HEK293T (cell line): ENCODE measurements at regions not wholly inside any gene's neighbourhood (a gene's known extent, or its start where the extent isn't known, plus 50 kb on each side); places are given as distances from the start of the nearest gene placed in this dataset.
"Not testable (repeated sequence)": the region's sequence is repeated elsewhere in the genome, so short reads cannot be mapped to it uniquely, and the experiment has no call there.

Source experiments
- CTCF ChIA-PET: fragments of 350-600 bp; formaldehyde crosslinking; extraction: SDS; loops from one replicate; lab custom pipeline; 2021; ENCODE audit warnings: antibody characterized with exemption, inconsistent platforms; lab: Yijun Ruan, JAX
- POLR2A ChIA-PET: fragments of 350-600 bp; formaldehyde crosslinking; extraction: SDS; loops from one replicate; lab custom pipeline; 2020; ENCODE audit warnings: antibody characterized with exemption, inconsistent platforms; lab: Yijun Ruan, JAX
- DNase-seq: peaks from one replicate; pipeline ENCODE4 v3.0.0; 2012; ENCODE audit warnings: mixed read lengths; ENCODE audit errors: extremely low spot score
- ARNT ChIP-seq: fragments of 450-650 bp; IDR thresholded peaks from 2 replicates; pipeline ENCODE4 v1.6.1; 2017; ENCODE audit warnings: mild to moderate bottlenecking
- BHLHE40 ChIP-seq: fragments of 450-650 bp; IDR thresholded peaks from 2 replicates; pipeline ENCODE4 v1.6.1; 2016; ENCODE audit warnings: mild to moderate bottlenecking, moderate library complexity, borderline replicate concordance
- CTBP1 ChIP-seq: fragments of 450-650 bp; IDR thresholded peaks from 2 replicates; pipeline ENCODE4 v1.6.1; 2016; ENCODE audit warnings: borderline replicate concordance
- ELF4 ChIP-seq: fragments of 450-650 bp; IDR thresholded peaks from 2 replicates; pipeline ENCODE4 v1.6.1; 2017; ENCODE audit warnings: antibody characterized with exemption
- FOXA1 ChIP-seq: fragments of 450-650 bp; IDR thresholded peaks from 2 replicates; pipeline ENCODE4 v1.6.1; 2016; ENCODE audit warnings: mild to moderate bottlenecking
- FOXK2 ChIP-seq: fragments of 450-650 bp; IDR thresholded peaks from 2 replicates; pipeline ENCODE4 v1.6.1; 2016; ENCODE audit warnings: mild to moderate bottlenecking
- FOXM1 ChIP-seq: fragments of 450-650 bp; IDR thresholded peaks from 2 replicates; pipeline ENCODE4 v1.6.1; 2017; ENCODE audit warnings: mild to moderate bottlenecking, borderline replicate concordance
- HDGF ChIP-seq: fragments of 450-650 bp; IDR thresholded peaks from 2 replicates; pipeline ENCODE4 v1.6.1; 2017; ENCODE audit warnings: antibody characterized with exemption, borderline replicate concordance
- L3MBTL2 ChIP-seq: fragments of 450-650 bp; conservative IDR thresholded peaks from 2 replicates; pipeline ENCODE4 v1.6.1; 2016; ENCODE audit warnings: mild to moderate bottlenecking
- LEF1 ChIP-seq: fragments of 450-650 bp; IDR thresholded peaks from 2 replicates; pipeline ENCODE4 v1.6.1; 2017; ENCODE audit warnings: mild to moderate bottlenecking, borderline replicate concordance
- NFRKB ChIP-seq: fragments of 450-650 bp; IDR thresholded peaks from 2 replicates; pipeline ENCODE4 v1.6.1; 2016; ENCODE audit warnings: mild to moderate bottlenecking, moderate library complexity
- PKNOX1 ChIP-seq: fragments of 450-650 bp; IDR thresholded peaks from 2 replicates; pipeline ENCODE4 v1.6.1; 2016
- SP1 ChIP-seq: fragments of 450-650 bp; IDR thresholded peaks from 2 replicates; pipeline ENCODE4 v1.6.1; 2017
- SUZ12 ChIP-seq: fragments of 450-650 bp; IDR thresholded peaks from 2 replicates; pipeline ENCODE4 v1.6.1; 2016; ENCODE audit warnings: mild to moderate bottlenecking
- TARDBP ChIP-seq: fragments of 450-650 bp; IDR thresholded peaks from 2 replicates; pipeline ENCODE4 v1.6.1; 2016
- ZNF384 ChIP-seq: fragments of 450-650 bp; IDR thresholded peaks from 2 replicates; pipeline ENCODE4 v1.6.1; 2016

DNA sequence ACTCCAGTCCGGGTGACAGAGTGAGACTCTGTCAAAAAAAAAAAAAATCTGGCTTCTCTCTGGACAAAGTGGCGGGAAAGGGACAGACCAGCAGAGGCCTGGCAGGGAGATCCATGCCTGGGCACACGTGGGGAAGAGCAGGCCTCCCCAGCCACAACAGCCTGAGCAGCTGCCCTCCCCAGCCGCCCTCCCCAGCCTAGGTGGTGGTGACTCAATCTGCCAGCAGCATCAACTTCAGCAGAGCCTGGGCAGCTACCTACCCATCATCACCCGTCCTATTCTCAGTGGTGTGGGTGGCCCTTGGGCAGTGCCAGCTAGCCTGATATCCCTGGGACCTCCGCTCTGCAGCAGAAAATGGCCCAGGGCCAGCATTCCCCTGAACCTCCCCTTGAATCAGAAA, 612.4 kb downstream of the FBXO15 start:
- TF ChIP-seq ARNT (no peak), LEF1 (no peak), SUZ12 (no peak), BHLHE40 (no peak), ELF4 (no peak), PKNOX1 (no peak), FOXM1 (no peak), CTBP1 (no peak), HDGF (no peak), FOXK2 (no peak), ZNF384 (no peak), SP1 (no peak), L3MBTL2 (no peak), TARDBP (no peak), NFRKB (no peak), FOXA1 (no peak)
- CTCF ChIA-PET: no interaction called here
- POLR2A ChIA-PET: no interaction called here
- no peak for DNase-seq

DNA sequence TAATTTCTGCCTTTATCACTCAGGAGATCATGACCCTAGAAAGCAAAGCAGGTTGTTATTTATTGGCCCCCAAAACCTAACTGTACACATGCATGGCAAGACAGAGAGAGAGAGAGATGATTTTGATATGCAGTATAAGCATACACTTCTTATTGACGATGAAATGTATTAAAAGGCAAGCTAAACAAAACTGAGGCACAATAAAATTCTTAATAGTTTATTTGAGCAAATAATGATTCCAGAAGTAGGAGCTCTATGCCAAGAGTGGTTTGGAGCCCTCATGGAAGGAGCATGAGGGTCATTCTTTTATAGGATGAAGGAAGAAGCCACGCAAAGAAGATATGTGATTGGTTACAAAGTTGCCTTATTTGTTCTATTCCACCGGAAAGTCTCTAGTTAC, 616.0 kb downstream of the FBXO15 start:
- CTCF ChIA-PET: no interaction called here
- POLR2A ChIA-PET: no interaction called here
- no peak for TF ChIP-seq NFRKB
- no peak for TF ChIP-seq FOXK2
- no peak for TF ChIP-seq LEF1
- no peak for TF ChIP-seq ELF4
- TF ChIP-seq BHLHE40: no peak
- no peak for TF ChIP-seq L3MBTL2
- no peak for DNase-seq

DNA sequence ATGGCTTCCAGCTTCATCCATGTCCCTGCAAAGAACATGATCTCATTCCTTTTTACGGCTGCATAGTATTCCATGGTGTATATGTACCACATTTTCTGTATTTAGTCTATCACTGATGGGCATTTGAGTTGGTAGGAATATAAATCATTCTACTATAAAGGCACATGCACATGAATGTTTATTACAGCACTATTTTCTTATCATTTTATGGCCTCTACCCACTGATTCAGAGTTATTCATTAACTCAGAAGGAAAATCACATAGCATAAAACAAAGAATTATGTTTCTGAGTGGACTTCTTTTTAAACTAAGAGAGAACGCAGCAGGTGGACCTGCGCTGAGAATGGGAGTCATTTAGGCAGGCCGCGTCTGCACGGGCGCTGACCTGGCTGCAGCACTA, 619.6 kb downstream of the FBXO15 start:
- ChIA-PET POLR2A (no interaction called here), CTCF (no interaction called here)
- no peak for DNase-seq
- TF ChIP-seq PKNOX1: no peak
- TF ChIP-seq FOXK2: no peak
- no peak for TF ChIP-seq BHLHE40
- TF ChIP-seq SP1: no peak
- no peak for TF ChIP-seq FOXM1
- TF ChIP-seq LEF1: no peak
- TF ChIP-seq SUZ12: no peak
- no peak for TF ChIP-seq HDGF
- no peak for TF ChIP-seq CTBP1

DNA sequence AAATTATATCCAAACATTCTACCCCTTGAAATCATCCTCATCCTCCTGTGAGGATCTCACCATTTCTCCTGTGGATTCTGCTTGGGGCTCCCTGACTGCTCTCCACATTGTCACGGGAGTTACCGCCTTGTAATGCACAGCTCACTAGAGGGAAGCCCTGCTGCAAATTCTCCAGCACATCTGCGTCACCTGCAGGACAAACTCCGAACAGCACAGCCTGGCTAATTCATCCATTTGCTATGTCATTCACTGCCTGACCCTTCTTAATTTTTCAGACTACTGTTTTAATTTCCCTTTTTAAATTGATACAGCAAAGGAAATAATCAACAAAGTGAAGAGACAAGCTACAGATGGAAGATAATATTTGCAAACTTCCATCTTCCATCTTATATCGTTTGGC, 627.4 kb downstream of the FBXO15 start:
- CTCF ChIA-PET: interaction anchor here (0.6 kb wide), 1 partner anchor 619 kb away, joined by 3 read pairs; no protein-coding TSS in a partner anchor

DNA sequence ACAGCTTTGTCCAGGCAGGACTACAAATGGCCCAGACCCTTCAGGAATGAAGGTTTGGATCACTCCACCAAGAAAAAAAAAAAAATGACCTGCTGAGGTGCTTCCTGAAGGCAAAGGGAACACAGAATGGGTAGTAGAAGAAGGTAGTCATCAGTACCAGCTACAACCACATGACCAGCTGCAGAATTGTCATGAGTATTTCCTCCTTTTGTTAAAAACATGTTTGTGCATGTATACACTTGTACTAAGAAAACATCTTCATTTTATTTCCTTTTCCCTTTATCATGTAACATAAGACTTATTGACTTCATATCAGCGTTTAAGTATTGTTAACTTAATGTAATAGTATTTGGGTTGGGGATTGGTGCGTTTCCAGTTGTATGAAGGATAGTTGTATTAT, 631.6 kb downstream of the FBXO15 start:
- POLR2A ChIA-PET, CTCF ChIA-PET, DNase-seq: not testable (repeated sequence)

More for the DNA sequence above, 627.4 kb downstream of the FBXO15 start:
- DNase-seq: no peak
- TF ChIP-seq SUZ12 (no peak), FOXK2 (no peak), CTBP1 (no peak), ELF4 (no peak), SP1 (no peak), NFRKB (no peak), ARNT (no peak), TARDBP (no peak), L3MBTL2 (no peak), FOXA1 (no peak), ZNF384 (no peak), HDGF (no peak), LEF1 (no peak), FOXM1 (no peak), BHLHE40 (no peak), PKNOX1 (no peak)
- POLR2A ChIA-PET: no interaction called here

- ChIA-PET POLR2A (no interaction called here), CTCF (no interaction called here)
- no peak for DNase-seq
- no peak for TF ChIP-seq PKNOX1
- no peak for TF ChIP-seq FOXM1
- TF ChIP-seq BHLHE40: no peak
- TF ChIP-seq L3MBTL2: no peak
- TF ChIP-seq ELF4: no peak
- TF ChIP-seq FOXK2: no peak
- no peak for TF ChIP-seq ZNF384
- TF ChIP-seq TARDBP: no peak
- no peak for TF ChIP-seq SP1
- no peak for TF ChIP-seq FOXA1
- TF ChIP-seq HDGF: no peak
- no peak for TF ChIP-seq CTBP1
- TF ChIP-seq ARNT: no peak
- TF ChIP-seq NFRKB: no peak
These were observed 633.2 kb downstream of the FBXO15 start for GRCh38 chr18:73514449-73514848.
